Upper lobe of right lung (tissue), 1 donor: ENCODE measurements at regions not wholly inside any gene's neighbourhood (a gene's known extent, or its start where the extent isn't known, plus 50 kb on each side); places are given as distances from the start of the nearest gene placed in this dataset.

Experiments
- ATAC-seq: fragments of 200-7000 bp; cut with Tn5 transposase; one replicate; pipeline ENCODE4 v1.9.1; 2020; ENCODE audit warnings: mild to moderate bottlenecking, moderate library complexity
- DNase-seq: peaks from one replicate; pipeline ENCODE4 v3.0.0-alpha.2; 2020
- H3K27ac ChIP-seq: fragments of 200-600 bp; one replicate; pipeline ENCODE4 v1.8.0; 2022
- H3K27me3 ChIP-seq: fragments of 200-600 bp; one replicate; pipeline ENCODE4 v1.8.0; 2022; ENCODE audit warnings: mild to moderate bottlenecking
- H3K36me3 ChIP-seq: fragments of 200-600 bp; one replicate; pipeline ENCODE4 v1.8.0; 2022
- H3K4me1 ChIP-seq: fragments of 200-600 bp; one replicate; pipeline ENCODE4 v1.8.0; 2022
- H3K4me3 ChIP-seq: fragments of 200-600 bp; one replicate; pipeline ENCODE4 v1.8.0; 2022; ENCODE audit warnings: mild to moderate bottlenecking
- H3K9me3 ChIP-seq: fragments of 200-600 bp; one replicate; pipeline ENCODE4 v1.8.0; 2022
- CTCF ChIP-seq: fragments of 200-600 bp; IDR thresholded peaks from one replicate; pipeline ENCODE4 v1.8.0; 2022; ENCODE audit warnings: antibody characterized with exemption
- intact Hi-C: fragments of 100-400 bp; cut with DNase I; formaldehyde crosslinking; loops from one replicate; pipeline ENCODE4 v1.11.0; 2022
- donor health status: DM: no; HTN: yes; CAD: no; lungs with severe emphysema.

DNA sequence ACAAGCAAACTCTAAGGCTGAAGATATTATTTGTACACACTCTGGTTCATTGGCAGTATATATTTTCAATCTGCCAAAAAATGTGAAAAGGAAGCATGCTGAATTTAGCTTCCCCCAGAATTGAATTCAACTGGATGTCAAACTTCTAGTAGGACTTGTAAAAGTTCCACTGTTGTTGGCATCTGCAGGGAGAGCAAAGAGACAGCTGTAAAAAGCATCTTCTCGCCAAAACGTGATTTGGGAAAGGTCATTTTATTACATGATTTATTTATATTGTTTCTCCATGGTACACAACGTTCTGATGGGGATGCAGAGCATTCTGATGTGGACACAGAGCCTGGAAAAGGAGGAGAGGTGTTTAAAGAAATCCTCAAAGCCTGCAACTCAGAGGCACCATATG, 196.7 kb upstream of the ADAMTS9 start:
- TF ChIP-seq CTCF, result no peak
- H3K4me3 ChIP-seq, result no peak overlapping the region
- DNase-seq (no peak), ATAC-seq (no peak)
- no peaks in the 10 kb centered on the region for H3K36me3 ChIP-seq
- H3K4me1 ChIP-seq, result no peaks in the 10 kb centered on the region
- no peaks in the 10 kb centered on the region for H3K9me3 ChIP-seq
- no peaks in the 10 kb centered on the region for H3K27me3 ChIP-seq
- intact Hi-C loops, result no loop called here
- H3K27ac ChIP-seq, result no peak overlapping the region

DNA sequence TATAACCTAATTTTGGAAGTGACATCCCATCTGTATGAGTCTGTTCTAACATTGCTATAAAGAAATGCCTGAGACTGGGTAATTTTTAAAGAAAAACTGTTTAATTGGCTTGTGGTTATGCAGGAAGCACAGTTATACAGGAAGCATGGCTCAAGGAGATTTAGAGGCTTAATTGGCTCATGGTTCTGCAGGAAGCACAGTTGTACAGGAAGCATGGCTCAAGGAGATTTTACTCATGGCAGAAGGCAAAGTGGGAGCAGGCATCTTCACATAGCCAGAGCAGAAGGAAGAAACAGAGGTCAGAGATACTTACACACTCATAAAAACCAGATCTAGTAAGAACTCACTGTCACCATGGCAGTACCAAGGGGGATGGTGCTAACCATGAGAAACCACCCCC, 193.1 kb upstream of the ADAMTS9 start:
- TF ChIP-seq CTCF, result no peak
- no peak for DNase-seq
- no peak for ATAC-seq

DNA sequence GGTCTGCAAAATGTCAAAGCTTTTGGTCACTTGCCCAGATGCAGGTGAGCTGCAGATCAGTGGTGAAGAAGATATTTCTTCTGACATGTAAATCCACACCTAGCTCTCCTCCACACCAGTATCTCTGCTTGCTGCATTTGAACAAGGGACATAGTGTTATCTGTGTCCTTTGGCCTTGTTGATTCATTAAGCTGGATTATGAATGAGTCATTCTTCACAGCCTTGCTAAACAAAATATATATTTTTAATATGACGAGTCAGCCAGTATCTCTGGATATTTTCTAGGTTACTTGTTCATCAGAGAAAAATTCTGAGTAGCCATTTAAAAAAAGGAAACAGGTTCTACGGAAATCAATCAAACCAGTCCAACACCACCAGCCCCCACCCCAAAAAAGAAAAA, 190.6 kb upstream of the ADAMTS9 start:
- H3K9me3 ChIP-seq, result no peaks in the 10 kb centered on the region
- DNase-seq (no peak), ATAC-seq (no peak)
- H3K27ac ChIP-seq, result no peak overlapping the region
- intact Hi-C loops, result no loop called here
- no peak overlapping the region for H3K4me3 ChIP-seq
- no peaks in the 10 kb centered on the region for H3K4me1 ChIP-seq
- no peaks in the 10 kb centered on the region for H3K27me3 ChIP-seq
- H3K36me3 ChIP-seq, result no peaks in the 10 kb centered on the region
- TF ChIP-seq CTCF, result no peak

More for the DNA sequence above, 193.1 kb upstream of the ADAMTS9 start:
- Histone ChIP-seq H3K27ac (no peak overlapping the region), H3K36me3 (no peaks in the 10 kb centered on the region), H3K4me3 (no peak overlapping the region), H3K27me3 (no peaks in the 10 kb centered on the region), H3K9me3 (no peaks in the 10 kb centered on the region), H3K4me1 (no peaks in the 10 kb centered on the region)
- intact Hi-C loops, result no loop called here

GRCh38 chr3:64873400-64873799, 185.6 kb upstream of the ADAMTS9 start:
- Histone ChIP-seq H3K9me3 (no peaks in the 10 kb centered on the region), H3K4me1 (no peaks in the 10 kb centered on the region), H3K27ac (no peak overlapping the region), H3K36me3 (no peaks in the 10 kb centered on the region), H3K27me3 (no peaks in the 10 kb centered on the region), H3K4me3 (no peak overlapping the region)
- DNase-seq, result no peak
- intact Hi-C loops, result no loop called here
- no peak for TF ChIP-seq CTCF
- no peak for ATAC-seq

GRCh38 chr3:64872345-64872744, 184.5 kb upstream of the ADAMTS9 start:
- ATAC-seq (no peak), DNase-seq (no peak)
- Histone ChIP-seq H3K36me3 (no peaks in the 10 kb centered on the region), H3K4me3 (no peak overlapping the region), H3K4me1 (no peaks in the 10 kb centered on the region), H3K9me3 (no peaks in the 10 kb centered on the region), H3K27me3 (no peaks in the 10 kb centered on the region), H3K27ac (no peak overlapping the region)
- no peak for TF ChIP-seq CTCF
- intact Hi-C loops, result no loop called here

DNA sequence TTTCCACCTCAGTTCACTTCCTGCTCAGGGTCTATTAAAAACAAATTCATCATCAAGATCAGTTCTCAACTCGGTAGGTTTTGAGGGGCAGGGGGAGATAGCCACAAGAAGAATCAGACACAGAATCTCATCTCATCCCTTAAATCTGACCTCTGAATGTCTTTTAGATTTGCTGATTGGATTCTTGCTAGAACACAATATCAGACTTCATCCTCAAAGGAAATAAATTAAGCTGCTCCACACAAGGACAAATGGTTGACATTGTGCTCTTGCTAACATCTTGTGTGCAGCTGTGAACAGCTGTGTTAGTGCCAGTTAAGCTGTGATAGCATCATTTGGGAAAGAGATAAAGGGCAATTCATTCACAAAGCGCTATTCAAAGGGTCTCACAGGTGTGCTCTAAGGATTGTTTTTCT, 184.0 kb upstream of the ADAMTS9 start:
- DNase-seq, result no peak

More for the DNA sequence above, 184.0 kb upstream of the ADAMTS9 start:
- ATAC-seq, result no peak
- no peaks in the 10 kb centered on the region for H3K4me1 ChIP-seq
- H3K4me3 ChIP-seq, result no peak overlapping the region
- H3K36me3 ChIP-seq, result no peaks in the 10 kb centered on the region
- no peaks in the 10 kb centered on the region for H3K9me3 ChIP-seq
- no peaks in the 10 kb centered on the region for H3K27me3 ChIP-seq
- intact Hi-C loops, result no loop called here
- no peak for TF ChIP-seq CTCF
- H3K27ac ChIP-seq, result no peak overlapping the region
